Esophagus squamous epithelium (tissue), 4 donors: ENCODE measurements at regions not wholly inside any gene's neighbourhood (a gene's known extent, or its start where the extent isn't known, plus 50 kb on each side); places are given as distances from the start of the nearest gene placed in this dataset.

Experiments used
- POLR2A ChIP-seq, 4 donors: fragments of 450-650 bp; IDR thresholded peaks; one replicate each; pipeline ENCODE4 v1.6.1; 2017; ENCODE audit warnings: antibody characterized with exemption in 4 of 4, mild to moderate bottlenecking in 4 of 4, moderate library complexity in 3 of 4
- TF ChIP-seq, protein P1 (sequence below), 6 experiments: fragments of 450-650 bp in 4 of 6; fragments of 200-600 bp in 2 of 6; sonication (generic) in 2 of 6; IDR thresholded peaks; one replicate each; pipeline ENCODE4 v1.5.1; 2016 to 2019; ENCODE audit warnings: antibody characterized with exemption in 6 of 6, mild to moderate bottlenecking in 4 of 6, moderate library complexity in 4 of 6

DNA sequence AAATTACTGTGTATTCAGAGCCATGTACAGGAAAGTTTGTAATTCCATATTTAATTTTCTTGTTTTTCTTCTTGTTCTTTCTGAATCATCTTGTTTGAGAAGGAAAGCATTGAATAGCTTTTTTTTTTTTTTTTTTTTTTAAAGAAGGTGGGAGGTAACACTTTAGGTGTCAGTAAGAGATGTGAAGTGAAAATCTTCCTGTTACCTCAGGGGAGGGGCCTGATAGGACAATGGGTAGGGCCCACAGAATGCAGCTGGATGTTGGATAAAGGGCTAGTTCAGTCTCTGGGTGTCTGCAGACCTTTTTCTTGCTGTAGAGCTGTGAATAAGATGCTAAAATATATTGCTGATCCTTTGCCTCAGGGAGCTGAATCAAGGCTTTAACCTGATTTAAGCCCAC lies 317.4 kb downstream of the MAN2A1 start:
- TF ChIP-seq, protein P1, sequence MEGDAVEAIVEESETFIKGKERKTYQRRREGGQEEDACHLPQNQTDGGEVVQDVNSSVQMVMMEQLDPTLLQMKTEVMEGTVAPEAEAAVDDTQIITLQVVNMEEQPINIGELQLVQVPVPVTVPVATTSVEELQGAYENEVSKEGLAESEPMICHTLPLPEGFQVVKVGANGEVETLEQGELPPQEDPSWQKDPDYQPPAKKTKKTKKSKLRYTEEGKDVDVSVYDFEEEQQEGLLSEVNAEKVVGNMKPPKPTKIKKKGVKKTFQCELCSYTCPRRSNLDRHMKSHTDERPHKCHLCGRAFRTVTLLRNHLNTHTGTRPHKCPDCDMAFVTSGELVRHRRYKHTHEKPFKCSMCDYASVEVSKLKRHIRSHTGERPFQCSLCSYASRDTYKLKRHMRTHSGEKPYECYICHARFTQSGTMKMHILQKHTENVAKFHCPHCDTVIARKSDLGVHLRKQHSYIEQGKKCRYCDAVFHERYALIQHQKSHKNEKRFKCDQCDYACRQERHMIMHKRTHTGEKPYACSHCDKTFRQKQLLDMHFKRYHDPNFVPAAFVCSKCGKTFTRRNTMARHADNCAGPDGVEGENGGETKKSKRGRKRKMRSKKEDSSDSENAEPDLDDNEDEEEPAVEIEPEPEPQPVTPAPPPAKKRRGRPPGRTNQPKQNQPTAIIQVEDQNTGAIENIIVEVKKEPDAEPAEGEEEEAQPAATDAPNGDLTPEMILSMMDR (IDR thresholded peaks at IDR 0.05): no peak
- TF ChIP-seq POLR2A (IDR thresholded peaks at IDR 0.05): no peak
